K562 (cell line): ENCODE measurements at regions not wholly inside any gene's neighbourhood (a gene's known extent, or its start where the extent isn't known, plus 50 kb on each side); places are given as distances from the start of the nearest gene placed in this dataset.

Source experiments
- ATAC-seq: fragments of 200-7000 bp; cut with Tn5 transposase; 3 replicates; pipeline ENCODE4 v1.9.1; 2020; ENCODE audit warnings: moderate library complexity
- BruUV-seq: library from RNA; stranded (reverse); fragments of 400-500 nt; replicated peaks from 2 replicates; lab custom pipeline; 2021; lab: Mats Ljungman, UMichigan
- CTCF ChIA-PET: fragments of 300-600 bp; formaldehyde crosslinking; extraction: SDS; loops from one replicate; lab custom pipeline; 2021; ENCODE audit warnings: low intra/inter-chr PET ratio; lab: Yijun Ruan, JAX
- POLR2A ChIA-PET: fragments of 300-600, 350-650 bp; sonication (Branson Sonifier 250); formaldehyde crosslinking; extraction: SDS; loops from one replicate; lab custom pipeline; 2021; ENCODE audit warnings: antibody characterized with exemption, inconsistent platforms; lab: Yijun Ruan, JAX
- DNase-seq, 4 experiments: peaks; one replicate each; pipeline versions ENCODE4 v3.0.0 to v3.0.0-alpha.2; 2011 to 2018; ENCODE audit warnings: low spot score in 3 of 4, mixed read lengths in 3 of 4; ENCODE audit errors: extremely low read depth in 1 of 4
- FAIRE-seq: peaks from 2 replicates; lab custom pipeline; 2011; peaks lifted over from hg19 to GRCh38; lab: Jason Lieb, UNC
- H2AFZ ChIP-seq: 2 replicates; pipeline ENCODE4 v1.6.0; 2011; ENCODE audit warnings: low read depth, low read length, control low read depth, inconsistent platforms
- H3K27ac ChIP-seq: fragments of 200-600 bp; 3 replicates; pipeline ENCODE4 v1.8.0; 2011; ENCODE audit warnings: low read depth, mild to moderate bottlenecking, control low read depth, inconsistent platforms, low read length, moderate library complexity, mixed read lengths; ENCODE audit errors: extremely low read depth
- H3K27me3 ChIP-seq, 2 experiments: fragments of 300-600 bp in 1 of 2; 2 replicates in 1 of 2; 3 replicates in 1 of 2; pipeline versions ENCODE4 v1.6.0 to v1.8.0; 2011; ENCODE audit warnings: inconsistent platforms in 2 of 2, low read length in 2 of 2, mild to moderate bottlenecking in 1 of 2, mixed read lengths in 1 of 2, moderate library complexity in 1 of 2; ENCODE audit not compliant: control insufficient read depth in 2 of 2, insufficient read depth in 2 of 2
- H3K36me3 ChIP-seq: fragments of 300-600 bp; 3 replicates; pipeline ENCODE4 v1.8.0; 2011; ENCODE audit warnings: mild to moderate bottlenecking, low read length, inconsistent platforms; ENCODE audit not compliant: control insufficient read depth, insufficient read depth
- H3K4me1 ChIP-seq, 2 experiments: fragments of 200-600 bp in 1 of 2; replicated peaks in 1 of 2; 2 replicates in 1 of 2; 3 replicates in 1 of 2; pipeline versions ENCODE4 v1.5.1 to v1.8.0; 2011; ENCODE audit warnings: inconsistent platforms in 2 of 2, low read length in 2 of 2, mild to moderate bottlenecking in 1 of 2, mixed read lengths in 1 of 2, moderate library complexity in 1 of 2; ENCODE audit not compliant: control insufficient read depth in 2 of 2, insufficient read depth in 2 of 2
- H3K4me2 ChIP-seq: 2 replicates; pipeline ENCODE4 v1.6.1; 2011; ENCODE audit warnings: low read length, control low read depth, inconsistent platforms, mixed read lengths; ENCODE audit not compliant: insufficient read depth
- H3K4me3 ChIP-seq: fragments of 200-600 bp; sonication (generic), shearing (Covaris generic); 2 replicates; pipeline ENCODE4 v1.5.1; 2016; ENCODE audit warnings: control low read depth, inconsistent platforms
- H3K79me2 ChIP-seq: fragments of 200-600 bp; 3 replicates; pipeline ENCODE4 v1.8.0; 2011; ENCODE audit warnings: low read length, inconsistent platforms; ENCODE audit not compliant: control insufficient read depth, insufficient read depth
- H3K9ac ChIP-seq, 2 experiments: 2 replicates each; pipeline versions ENCODE4 v1.6.0 to v1.6.1; 2011; ENCODE audit warnings: low read depth in 2 of 2, low read length in 2 of 2, control low read depth in 1 of 2, inconsistent platforms in 1 of 2, mild to moderate bottlenecking in 1 of 2, mixed read lengths in 1 of 2; ENCODE audit not compliant: insufficient read depth in 1 of 2
- H3K9me1 ChIP-seq: one replicate; pipeline ENCODE4 v1.6.0; 2011; ENCODE audit warnings: inconsistent platforms, mild to moderate bottlenecking, low read length, moderate library complexity; ENCODE audit not compliant: control insufficient read depth, insufficient read depth
- H3K9me3 ChIP-seq: replicated peaks from 2 replicates; pipeline ENCODE4 v1.5.1; 2011; ENCODE audit warnings: low read depth, low read length, inconsistent platforms; ENCODE audit not compliant: control insufficient read depth, insufficient read depth
- H4K20me1 ChIP-seq: replicated peaks from 2 replicates; pipeline ENCODE4 v1.6.1; 2011; ENCODE audit warnings: low read length, inconsistent platforms, mixed read lengths; ENCODE audit not compliant: control insufficient read depth, insufficient read depth
- DIDO1 ChIP-seq: fragments of 450-650 bp; IDR thresholded peaks from 2 replicates; pipeline ENCODE4 v1.6.1; 2016; ENCODE audit warnings: low read depth, missing biosample characterization, missing genetic modification characterization
- OTX1 ChIP-seq: fragments of 450-650 bp; formaldehyde crosslinking; IDR thresholded peaks from 2 replicates; pipeline ENCODE4 v1.4.0; 2022; ENCODE audit warnings: mild to moderate bottlenecking
- RBM14 ChIP-seq: fragments of 200-400 bp; formaldehyde crosslinking; IDR thresholded peaks from 2 replicates; pipeline ENCODE4 v1.6.1; 2018; ENCODE audit warnings: low read depth, mild to moderate bottlenecking, low read length, moderate library complexity, borderline replicate concordance; ENCODE audit not compliant: insufficient read depth
- ZBTB40 ChIP-seq, 2 experiments: fragments of 450-650 bp in 1 of 2; sonication (generic) in 1 of 2; formaldehyde crosslinking in 1 of 2; IDR thresholded peaks; 2 replicates each; pipeline versions ENCODE4 v1.7.1 to v1.9.0; 2016 to 2022; ENCODE audit warnings: inconsistent platforms in 1 of 2, mild to moderate bottlenecking in 1 of 2, missing genetic modification reagents in 1 of 2
- ZNF592 ChIP-seq: fragments of 450-650 bp; IDR thresholded peaks from 2 replicates; pipeline ENCODE4 v1.6.1; 2017; ENCODE audit warnings: antibody characterized with exemption, mild to moderate bottlenecking
- WGBS: fragments of 100-300 bp; shearing (Covaris generic); methylation state at CpG from one replicate; pipeline ENCODE4 v1.1.6; 2016; ENCODE audit warnings: low coverage, mixed read lengths; ENCODE audit not compliant: insufficient coverage; ENCODE audit errors: missing lambda C conversion rate; 5-methylcytosine and 5-hydroxymethylcytosine counted together
- in situ Hi-C: fragments of 300-500 bp; cut with MboI; formaldehyde crosslinking; loops from 4 replicates; pipeline ENCODE4 v1.15.0; 2018; ENCODE audit warnings: inconsistent platforms, mixed read lengths
- intact Hi-C: fragments of 100-400 bp; cut with micrococcal nuclease; formaldehyde crosslinking; loops from 2 replicates; pipeline ENCODE4 v1.14.2; 2022

- TF ChIP-seq OTX1 (CRISPR knock-in tag) (no peak), DIDO1 (tag) (no peak)
Observed at GRCh38 chr1:98260412-98260811, 339.6 kb upstream of the DPYD start (continued).

- in situ Hi-C loops: no loop called here
- no TSS peak for BruUV-seq
- no peak overlapping the region for H3K9ac ChIP-seq
- no peak overlapping the region for H3K4me2 ChIP-seq
- no peaks in the 10 kb centered on the region for H3K27me3 ChIP-seq
- POLR2A ChIA-PET: no interaction called here
- H3K4me1 ChIP-seq: no peaks in the 10 kb centered on the region
- no peak overlapping the region for H3K27ac ChIP-seq
- no peak overlapping the region for H3K4me3 ChIP-seq
- WGBS: 4% methylated on average over 2 of the region's 2 CpGs
- DNase-seq (no peak), FAIRE-seq (no peak), ATAC-seq (no peak)
- intact Hi-C loops: no loop called here
- CTCF ChIA-PET: no interaction called here
- H4K20me1 ChIP-seq: no peaks in the 10 kb centered on the region
- no peaks in the 10 kb centered on the region for H3K9me1 ChIP-seq
- H3K36me3 ChIP-seq: no peaks in the 10 kb centered on the region
- H2AFZ ChIP-seq: no peak overlapping the region
- H3K79me2 ChIP-seq: no peaks in the 10 kb centered on the region
- H3K9me3 ChIP-seq: 0 out of 2 replicates have a peak, but pooled peaks cover 2% of the 10 kb centered on the region
- no peak for TF ChIP-seq ZNF592
- TF ChIP-seq RBM14: no peak
- TF ChIP-seq ZBTB40 (IDR thresholded peaks at IDR 0.05): no peak
- TF ChIP-seq ZBTB40 (CRISPR knock-in tag; IDR thresholded peaks at IDR 0.05): no peak
Observed at GRCh38 chr1:98256700-98257099, 335.9 kb upstream of the DPYD start.
